ENCODE measurements at regions not wholly inside any gene's neighbourhood (a gene's known extent, or its start where the extent isn't known, plus 50 kb on each side); places are given as distances from the start of the nearest gene placed in this dataset.
"Not testable (repeated sequence)": the region's sequence is repeated elsewhere in the genome, so short reads cannot be mapped to it uniquely, and the experiment has no call there.

DNA sequence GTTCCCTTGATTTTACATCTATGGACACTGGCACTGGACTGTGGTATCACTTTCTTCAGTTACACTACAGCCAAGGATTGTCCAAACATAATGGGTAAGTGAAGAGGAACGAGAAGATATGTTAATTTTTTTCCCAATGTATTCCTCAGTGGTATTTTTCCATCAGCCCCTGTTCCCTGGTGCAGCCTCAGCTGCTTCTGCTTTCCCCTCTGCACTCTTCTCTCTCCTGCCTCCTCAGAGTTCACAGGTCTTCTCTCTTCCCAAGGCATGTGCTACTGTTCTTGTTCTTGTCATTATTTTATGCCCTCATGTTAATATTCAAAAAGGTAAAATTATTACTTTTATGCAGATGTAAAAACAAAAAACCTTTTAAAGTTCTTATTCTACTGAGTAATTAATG is 378.0 kb upstream of the NRXN1 start:
- no peak for DNase-seq

DNA sequence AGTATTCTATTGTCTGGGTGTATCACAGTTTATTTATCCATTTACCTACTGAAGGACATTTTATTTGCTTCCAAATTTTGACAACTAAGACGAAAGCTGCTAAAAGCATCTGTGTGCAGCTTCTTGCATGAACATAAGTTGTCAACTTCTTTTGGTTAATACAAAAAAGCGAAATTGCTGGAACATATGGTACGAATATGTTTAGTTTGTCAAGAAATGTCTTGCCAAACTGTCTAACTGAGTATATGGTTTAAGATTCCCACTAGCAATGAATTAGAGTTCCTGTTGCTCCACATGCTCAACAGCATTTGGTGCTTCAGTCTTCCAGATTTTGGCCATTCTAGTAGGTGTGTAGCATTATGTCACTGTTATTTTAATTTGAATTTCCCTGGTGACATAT is 372.3 kb upstream of the NRXN1 start:
- no peak for DNase-seq

DNA sequence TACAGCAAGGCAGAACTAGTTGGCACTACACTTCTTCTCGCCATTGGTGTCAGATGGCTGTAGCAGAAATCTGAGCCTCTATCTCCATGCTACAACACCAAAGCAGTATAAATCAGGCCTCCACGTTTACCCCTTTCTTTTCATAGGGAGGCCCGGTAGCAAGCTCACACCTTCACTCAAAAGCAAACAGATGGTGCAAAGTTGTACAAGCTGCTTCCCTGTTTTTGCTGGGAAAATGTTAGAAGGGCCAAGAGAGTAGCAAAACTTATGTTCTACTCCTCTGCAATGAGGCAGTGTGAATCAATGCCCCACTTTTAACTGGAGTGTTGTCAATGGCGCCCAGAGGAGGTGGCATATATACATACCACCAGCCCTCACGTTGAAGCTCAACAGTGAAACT is 369.6 kb upstream of the NRXN1 start:
- no peak for DNase-seq

DNA sequence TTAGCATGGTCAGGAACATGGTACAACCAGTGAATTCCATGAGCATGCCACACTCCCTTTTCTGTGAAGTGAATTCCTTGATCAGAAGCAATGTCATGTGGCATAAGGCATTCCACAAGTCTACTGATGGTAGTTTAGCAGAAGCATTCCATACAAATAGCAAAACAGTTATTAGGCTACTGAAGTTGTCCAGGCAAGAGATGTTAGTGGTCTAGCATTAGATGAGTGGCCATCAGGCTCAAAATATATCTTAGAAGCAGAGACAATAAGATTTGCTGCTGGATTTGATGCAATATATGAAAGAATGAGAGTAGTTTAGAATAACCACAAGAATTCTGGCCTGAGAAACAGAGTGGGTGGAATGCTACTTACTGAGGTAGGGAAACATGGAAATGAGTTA is 355.3 kb upstream of the NRXN1 start:
- no peak for DNase-seq

DNA sequence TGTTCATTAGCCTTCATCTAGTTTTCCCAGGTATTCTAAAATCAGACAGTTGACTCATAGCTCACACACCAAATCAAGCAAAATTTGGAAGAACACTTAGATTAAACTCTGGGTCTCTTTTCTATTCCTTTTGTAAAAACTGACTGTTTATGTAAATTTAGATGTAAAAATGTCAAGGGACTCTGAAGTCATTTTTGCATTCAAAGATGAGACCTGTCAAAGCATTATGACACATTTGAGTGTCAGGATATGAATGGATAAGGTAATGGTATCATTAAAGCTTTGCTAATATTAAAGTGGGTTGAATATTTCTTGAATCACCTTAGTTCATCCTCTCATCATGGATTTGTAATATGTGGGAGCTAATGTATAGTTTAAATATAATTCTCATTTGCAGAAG is 348.1 kb upstream of the NRXN1 start:
- DNase-seq: no peak

DNA sequence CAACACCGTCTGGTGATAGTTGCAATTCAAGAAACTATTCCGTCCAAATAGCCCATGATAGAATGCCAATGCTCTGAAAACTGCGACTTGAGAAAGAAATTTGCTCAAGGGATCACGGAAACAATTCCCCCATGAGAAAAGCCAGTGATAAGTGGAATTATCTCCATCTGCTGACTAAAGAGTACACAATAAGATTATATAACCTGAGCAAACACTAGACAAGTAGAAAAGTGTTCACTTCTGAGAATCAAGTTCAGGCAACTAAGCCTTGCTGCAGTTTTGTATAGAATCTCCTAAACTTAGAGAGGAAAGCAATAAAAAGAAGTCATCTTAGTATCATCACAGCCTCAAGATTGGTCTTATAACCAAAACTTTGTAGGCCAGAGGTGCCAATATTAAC is 336.3 kb upstream of the NRXN1 start:
- no peak for DNase-seq

DNA sequence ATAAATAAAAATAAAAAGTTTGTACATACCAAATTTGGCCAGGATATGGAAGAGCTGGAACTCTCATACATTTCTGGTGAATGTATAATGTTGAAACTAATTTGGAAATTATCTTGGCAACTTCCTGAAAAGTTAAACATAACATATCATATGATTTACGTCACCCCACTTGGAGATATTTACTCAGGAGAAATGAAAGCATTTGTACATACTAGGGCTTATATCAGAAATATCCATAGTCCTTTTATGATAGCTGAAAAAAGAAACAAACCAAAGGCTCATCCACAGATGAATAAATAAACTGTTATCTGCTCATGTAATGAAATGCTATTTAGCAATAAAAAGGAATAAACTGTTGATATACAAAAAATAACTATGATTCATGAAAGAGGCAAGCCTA is 318.2 kb upstream of the NRXN1 start:
- DNase-seq: no peak

DNA sequence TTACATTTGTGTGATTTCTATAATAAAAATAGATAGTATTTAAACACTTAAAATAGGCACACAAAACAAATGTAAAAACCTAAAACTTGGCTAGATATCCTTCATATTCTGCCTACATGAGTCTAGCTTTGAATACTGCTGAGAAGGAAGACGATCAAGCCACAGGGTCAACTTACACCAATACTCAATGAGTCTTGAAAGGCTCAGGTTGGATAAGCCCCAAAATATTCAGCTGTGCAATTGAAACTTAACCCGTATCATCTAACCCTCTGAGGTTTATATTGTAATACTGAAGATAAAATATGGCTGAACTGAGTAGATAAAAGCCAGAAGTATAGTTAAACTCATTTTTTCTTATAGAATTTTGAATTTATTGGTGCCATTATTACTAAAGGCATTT is 313.0 kb upstream of the NRXN1 start:
- DNase-seq: no peak

DNA sequence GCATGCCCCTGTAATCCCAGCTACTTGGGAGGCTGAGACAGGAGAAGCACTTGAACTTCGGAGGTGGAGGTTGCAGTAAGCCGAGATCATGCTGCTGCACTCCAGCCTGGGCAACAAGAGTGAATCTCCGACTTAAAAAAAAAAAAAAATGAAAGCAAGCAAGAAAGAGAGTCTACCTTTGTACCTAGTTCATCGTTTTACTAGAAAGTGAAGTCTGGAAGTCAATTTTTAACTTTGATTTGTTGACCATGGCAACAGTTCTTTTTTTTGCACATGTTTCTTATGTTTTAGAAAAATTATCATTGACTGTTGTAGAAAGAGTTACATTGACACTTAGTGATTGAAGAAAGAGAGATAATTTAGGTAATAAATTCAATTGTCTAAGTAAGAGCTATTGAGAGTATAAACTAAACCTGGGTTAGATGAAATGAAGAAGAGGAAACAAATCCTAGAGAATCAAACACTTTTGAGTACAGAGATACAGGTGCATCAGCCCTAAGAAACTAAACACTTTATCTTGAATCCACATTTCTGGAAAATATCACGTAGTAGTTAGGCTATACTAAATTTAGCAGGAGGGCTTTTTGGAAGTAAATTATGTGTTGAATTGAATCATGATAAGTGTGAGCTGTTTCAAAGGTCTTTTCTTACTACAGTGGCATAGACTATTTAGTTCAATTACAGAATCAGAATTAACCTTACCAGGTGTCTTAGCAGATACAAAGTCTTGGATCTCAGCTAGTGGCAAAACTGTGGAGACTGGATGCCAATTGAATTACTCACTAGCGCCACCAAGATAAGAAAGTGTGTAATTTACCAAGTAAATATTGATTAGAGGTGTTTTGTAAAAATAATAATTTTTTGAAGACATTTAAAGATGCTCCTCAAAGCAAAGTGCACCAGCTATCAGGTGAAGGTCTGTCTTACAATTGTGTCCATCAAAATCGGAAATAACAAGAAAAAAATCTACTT is 303.4 kb upstream of the NRXN1 start:
- no peak for DNase-seq

DNA sequence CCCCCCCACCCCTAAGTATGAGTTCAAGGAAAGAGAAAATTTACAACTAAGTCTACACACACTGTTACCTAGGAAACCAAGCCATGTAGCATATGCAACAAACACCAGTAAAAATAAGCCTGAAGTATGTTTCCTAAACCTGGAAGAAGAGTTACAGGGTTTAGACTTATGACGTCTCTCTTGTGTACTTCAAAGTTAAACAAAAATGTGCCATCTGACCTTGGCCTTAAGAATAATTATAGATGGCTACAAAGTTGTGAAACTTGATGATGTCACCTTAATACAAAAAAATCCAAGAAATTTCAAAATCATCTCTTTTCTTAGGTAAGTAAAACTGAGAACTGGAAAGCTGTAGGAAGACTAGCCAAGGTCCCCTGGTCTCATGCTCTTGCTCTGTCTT is 297.6 kb upstream of the NRXN1 start:
- no peak for DNase-seq

DNA sequence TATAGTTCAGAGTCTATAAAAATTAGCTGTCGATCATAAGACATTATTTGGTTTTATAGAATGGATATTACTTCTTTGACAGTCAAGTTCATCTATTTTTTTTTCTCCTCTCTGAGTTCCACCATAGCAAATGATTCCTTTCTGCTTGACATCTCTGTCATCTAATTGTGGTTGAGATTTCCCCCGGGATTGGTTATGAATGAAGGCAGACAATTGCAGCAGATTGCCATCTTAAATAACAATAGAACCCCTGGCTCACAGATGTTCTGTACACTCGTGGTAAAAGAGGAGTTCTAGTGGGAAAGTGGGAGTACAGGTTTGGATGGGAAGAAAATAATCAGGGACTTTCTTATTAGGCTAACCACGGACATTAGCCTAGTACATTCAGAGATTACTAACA is 292.1 kb upstream of the NRXN1 start:
- DNase-seq: no peak

DNA sequence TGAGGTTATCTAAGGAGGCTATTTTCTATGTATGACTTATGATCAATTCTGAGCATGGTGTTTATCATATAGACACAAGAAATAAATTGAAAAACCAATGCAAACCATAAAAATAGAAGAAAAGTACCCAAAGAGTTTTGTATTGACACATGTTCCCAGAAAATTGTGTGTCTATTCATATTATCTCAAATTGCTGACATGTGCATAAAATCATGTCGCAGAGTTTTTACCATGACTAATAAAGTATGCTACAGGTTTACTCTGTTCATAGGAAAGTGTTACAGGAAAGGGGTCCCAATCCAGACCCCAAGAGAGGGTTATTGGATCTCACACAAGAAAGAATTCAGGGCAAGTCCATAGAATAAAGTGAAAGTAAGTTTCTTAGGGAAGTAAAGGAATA is 290.7 kb upstream of the NRXN1 start:
- DNase-seq: no peak

DNA sequence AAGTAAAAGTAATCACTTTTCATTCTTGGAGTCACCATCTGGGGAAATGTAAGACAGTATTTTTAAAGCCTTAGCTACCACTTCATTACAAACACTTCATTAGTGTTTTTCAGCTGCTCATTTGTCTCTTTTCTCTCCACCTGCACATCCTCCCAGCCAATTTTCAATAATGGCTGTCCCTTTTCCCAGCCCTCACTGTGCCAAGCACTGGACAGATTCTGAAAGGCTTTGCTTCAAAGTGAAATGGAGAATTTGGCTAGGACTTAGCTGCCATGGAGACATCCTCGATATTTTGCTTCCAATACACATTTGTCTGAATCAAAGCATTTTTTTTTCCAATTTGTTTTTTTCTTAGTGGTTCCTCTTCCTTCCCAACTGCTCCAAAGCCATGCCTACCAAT is 272.4 kb upstream of the NRXN1 start:
- DNase-seq: no peak

DNA sequence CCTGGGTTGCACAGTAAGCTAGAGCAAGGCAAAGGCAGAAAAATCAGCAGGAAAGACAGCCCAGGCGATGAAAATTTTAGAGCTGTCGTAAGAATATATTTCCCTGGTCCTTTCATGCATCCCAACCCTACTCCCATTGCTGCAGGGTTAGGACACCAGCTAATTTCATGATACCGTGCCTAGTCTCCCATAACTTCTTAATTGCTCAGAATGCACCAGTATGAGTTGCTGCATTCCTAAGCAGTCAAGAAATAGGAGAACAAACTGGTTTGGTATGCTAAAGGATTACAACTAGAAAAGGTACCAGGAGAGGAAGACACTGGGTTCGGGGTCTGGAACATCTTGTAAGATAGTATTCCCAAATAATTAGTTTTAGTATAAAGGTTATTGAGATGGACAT is 269.4 kb upstream of the NRXN1 start:
- no peak for DNase-seq

DNA sequence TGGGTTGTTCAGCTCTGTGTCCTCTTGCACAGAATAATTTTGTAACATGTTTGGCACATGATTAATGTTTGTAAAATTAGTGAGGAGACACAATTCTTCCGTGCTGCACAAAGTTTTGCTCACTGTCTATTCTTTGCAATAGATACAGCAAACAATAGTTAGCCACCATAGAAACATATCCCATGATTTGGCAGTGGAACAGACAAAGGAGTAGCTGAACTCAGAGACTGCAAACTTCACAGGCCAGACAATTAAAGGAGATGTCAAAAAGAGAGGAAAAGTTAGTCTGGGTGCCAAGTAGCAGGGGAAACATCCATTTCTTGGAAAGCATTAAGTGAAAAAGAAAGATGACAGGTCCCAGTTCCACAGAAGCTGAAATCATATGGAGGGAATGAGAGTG is 267.4 kb upstream of the NRXN1 start:
- no peak for DNase-seq

DNA sequence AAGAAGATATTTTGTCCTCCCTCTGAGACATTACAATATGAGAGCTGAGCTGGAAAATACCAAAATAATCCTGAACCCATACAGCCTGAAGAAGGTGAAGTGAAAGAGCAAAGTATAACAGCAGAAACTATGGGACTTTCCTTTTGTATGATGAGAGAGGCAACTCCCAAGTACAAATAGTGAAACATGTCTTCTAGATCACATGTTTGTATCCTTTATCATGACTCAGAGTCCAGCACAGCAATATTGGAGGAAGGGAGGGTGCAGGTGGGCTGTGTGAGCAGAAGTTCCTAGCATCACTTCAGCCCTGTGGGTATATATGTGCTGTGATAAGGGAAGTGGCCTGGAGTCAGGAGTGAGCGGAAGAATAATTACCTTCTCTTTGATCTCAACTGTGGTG is 265.6 kb upstream of the NRXN1 start:
- no peak for DNase-seq

DNA sequence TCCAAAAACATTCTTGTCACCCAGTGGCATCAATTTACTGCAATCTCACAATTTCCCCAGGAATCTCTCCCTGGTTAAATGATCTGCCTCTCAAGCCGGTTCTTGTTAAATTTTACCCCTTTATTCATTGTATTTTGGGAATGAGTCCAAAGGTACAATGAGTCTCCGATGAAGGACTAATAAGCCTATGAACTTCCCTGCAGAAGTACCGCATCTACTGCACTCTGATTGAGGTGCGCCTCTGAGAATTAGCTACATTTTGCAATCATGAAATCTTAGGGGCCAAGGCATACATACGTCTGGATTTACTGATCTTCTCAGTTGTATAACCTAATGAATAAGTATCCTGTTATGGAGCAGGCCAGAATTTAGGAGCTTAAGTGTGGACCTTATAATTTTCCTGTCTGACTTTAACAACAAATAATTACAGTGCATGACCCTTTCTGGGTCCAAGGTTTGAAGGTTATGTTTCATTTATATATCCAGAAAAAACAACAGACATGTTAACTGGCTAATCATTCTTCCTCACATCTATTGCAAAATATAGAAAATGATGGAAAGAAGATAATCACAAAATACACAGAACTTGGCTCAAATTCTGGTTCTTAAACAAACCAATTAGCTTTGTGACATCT is 261.8 kb upstream of the NRXN1 start:
- DNase-seq: no peak

DNA sequence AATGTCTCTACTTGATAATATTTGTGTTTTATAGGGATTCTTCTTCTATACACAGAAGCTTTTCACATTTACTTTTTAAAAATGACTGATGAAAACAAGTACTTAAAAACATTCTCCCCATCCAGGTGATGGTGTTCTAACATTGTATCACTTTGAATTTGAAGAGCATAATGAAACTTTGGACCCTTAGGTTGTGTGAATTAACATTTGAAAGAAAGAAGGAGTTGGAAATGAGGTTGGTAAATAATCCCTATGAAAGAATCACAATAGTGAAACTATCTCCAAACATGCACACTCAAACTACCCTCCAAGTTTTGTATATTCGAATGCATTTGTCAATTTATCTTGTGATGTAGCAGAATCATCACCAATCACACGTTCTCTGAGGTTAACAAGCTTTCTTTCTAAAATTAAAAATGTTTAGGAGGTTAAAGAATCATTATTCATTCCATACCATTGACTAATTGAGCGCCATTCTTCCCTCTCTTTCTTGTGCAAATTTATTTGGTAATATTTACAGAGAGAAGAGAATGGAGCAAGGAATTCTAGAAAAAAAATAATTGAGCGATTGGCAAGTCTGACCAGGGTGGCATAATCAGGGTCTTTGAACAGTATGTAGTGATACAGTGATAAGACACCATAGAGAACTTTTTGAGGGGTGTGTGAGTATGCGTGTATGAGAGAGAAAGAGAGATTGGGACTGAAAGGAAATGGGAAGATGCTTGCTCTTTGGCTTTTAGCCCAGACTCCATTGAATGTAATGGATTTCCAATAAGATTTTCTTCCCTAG is 260.0 kb upstream of the NRXN1 start:
- no peak for DNase-seq

DNA sequence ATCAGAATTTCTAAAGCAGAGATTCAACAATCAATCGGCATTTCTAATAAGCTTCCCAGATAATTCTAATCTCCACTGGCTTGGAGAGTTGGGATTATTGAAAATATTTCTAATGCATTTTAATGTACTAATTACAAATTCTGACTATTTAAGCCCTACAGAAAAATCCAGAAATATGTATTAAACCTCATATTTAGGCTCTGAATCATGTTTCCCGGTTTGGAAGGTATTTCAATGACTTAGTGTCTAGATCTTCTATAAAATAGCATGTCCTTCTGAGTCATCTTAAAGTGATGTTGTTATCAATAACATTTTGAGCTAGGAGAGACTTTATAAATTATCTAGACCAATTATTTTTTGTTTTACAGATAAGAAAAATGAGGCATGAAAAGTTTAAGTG is 258.8 kb upstream of the NRXN1 start:
- DNase-seq: no peak

DNA sequence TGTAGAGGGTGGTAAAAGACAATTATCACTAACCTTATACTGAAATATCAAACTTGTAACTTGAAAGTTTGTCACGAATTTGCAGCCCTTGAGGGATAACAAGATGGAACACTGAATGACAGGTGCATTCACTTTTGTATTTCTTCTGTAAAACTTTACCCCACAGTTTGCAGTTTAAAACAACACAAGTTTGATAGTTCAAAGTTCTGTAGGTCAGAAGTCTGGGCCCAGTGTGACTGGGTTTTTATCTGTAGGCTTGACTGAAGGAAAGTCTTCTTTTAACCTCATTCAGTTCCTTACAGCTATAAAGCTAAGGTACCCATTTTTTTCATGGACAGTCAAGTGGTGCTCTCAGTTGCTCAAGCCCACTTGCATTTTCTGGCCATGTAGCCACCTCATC is 257.1 kb upstream of the NRXN1 start:
- DNase-seq: no peak

DNA sequence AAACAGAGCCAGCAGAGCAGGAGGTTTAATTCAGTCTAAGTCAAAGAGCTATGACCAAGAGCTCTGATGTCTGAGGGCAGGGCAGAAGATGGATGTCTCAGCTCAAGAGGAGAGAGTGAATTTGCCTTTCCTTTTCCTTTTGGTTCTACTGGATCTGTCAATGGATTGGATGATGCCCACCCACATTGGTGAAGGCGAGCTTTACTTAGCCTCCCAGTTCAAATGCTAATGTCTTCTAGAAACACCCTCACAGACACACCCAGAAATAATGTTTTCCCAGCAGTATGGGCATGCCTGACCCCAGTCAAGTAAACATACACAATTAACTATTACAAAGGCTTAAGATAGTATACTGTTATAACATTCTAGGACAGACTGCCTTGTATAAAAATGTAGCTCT is 236.3 kb upstream of the NRXN1 start:
- no peak for DNase-seq

DNA sequence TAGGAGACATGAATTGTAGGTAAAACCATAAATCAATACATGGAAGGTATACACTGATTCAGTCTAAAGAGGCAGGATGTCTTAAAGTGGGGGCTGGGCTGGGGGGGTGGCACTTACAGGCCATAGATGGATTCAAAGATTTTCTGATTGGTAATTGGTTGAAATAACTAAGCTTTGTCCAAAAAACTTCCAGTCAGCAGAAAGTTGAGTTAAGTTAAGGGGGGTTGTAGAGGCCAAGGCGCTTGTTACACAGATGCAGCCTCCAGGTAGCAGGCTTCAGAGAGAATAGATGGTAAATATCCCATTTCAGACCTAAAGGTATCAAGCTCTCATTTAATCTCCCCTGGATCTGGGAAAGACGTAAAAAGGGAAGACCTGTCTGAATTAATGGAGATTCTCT is 233.6 kb upstream of the NRXN1 start:
- no peak for DNase-seq

DNA sequence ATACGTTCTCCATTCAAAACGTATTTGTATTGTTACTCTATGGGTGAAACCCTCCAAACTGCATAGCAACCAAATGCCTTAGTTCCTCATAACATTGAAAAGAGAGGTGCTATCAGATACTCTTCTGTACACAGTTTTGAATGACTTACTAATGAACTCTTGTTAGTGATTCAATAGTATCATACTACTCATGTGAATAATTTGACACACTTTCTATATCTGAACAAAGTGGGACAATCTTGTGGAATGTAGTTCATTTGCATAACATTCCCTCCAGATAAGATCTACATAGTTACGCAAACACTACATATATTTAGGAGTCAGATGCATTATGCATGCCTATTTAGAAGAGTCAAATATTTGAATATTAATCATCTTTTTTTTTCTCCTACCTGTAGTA is 232.0 kb upstream of the NRXN1 start:
- DNase-seq: no peak

DNA sequence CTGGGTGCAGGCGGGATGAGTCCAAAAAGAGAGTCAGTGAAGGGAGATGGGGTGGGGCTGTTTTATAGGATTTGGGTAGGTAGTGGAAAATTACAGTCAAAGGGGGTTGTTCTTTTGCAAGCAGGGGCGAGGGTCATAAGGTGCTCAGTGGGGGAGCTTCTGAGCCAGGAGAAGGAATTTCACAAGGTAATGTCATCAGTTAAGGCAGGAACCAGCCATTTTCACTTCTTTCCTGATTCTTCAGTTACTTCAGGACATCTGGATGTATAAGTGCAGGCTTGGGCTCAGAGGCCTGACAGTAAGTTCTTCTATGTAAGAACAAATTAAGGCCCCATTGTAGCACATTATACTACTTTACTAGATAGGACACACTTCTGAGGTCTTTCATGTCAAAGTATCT is 231.2 kb upstream of the NRXN1 start:
- not testable (repeated sequence) for DNase-seq

Data from inflammatory macrophage (primary cell).